ENCODE measurements at regions not wholly inside any gene's neighbourhood (a gene's known extent, or its start where the extent isn't known, plus 50 kb on each side); places are given as distances from the start of the nearest gene placed in this dataset.

- TF ChIP-seq EZH2 (IDR thresholded peaks at IDR 0.05) (no peak), POLR2AphosphoS5 (IDR thresholded peaks at IDR 0.05; ENCODE audit: borderline replicate concordance, low read depth, low read length) (no peak)
Observed at GRCh38 chr12:97167598-97167997, 260.5 kb downstream of the NEDD1 start.

Data from SK-N-MC (cell line).